Testis (tissue), 2 donors: ENCODE measurements at regions not wholly inside any gene's neighbourhood (a gene's known extent, or its start where the extent isn't known, plus 50 kb on each side); places are given as distances from the start of the nearest gene placed in this dataset.

Source experiments
- POLR2A ChIP-seq: fragments of 450-650 bp; IDR thresholded peaks from one replicate; pipeline ENCODE4 v1.6.1; 2017; ENCODE audit warnings: antibody characterized with exemption, mild to moderate bottlenecking, moderate library complexity
- TF ChIP-seq, protein P1 (sequence below), 3 experiments: fragments of 450-650 bp in 2 of 3; fragments of 200-600 bp in 1 of 3; sonication (generic) in 1 of 3; IDR thresholded peaks; one replicate each; pipeline ENCODE4 v1.5.1; 2016 to 2019; ENCODE audit warnings: antibody characterized with exemption in 3 of 3, mild to moderate bottlenecking in 2 of 3, moderate library complexity in 1 of 3

DNA sequence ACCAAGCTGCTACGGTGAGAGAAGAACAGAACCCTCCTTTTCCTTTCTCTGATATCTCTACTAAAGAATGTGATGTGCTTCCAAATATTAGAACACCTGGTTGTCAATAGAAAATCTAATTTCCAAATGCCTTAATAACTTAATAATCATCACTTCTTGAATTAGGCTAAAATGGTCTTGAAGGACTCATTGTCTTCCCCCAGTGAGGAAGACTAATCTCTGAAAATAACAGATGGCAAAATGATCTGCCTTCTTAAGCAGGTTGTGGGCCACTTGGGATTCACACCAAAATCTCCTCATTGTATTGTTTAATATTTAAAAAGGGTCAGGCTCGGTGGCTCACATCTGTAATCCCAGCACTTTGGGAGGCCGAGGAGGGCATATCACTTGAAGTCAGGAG is 805.9 kb upstream of the AUTS2 start:
- TF ChIP-seq, protein P1, sequence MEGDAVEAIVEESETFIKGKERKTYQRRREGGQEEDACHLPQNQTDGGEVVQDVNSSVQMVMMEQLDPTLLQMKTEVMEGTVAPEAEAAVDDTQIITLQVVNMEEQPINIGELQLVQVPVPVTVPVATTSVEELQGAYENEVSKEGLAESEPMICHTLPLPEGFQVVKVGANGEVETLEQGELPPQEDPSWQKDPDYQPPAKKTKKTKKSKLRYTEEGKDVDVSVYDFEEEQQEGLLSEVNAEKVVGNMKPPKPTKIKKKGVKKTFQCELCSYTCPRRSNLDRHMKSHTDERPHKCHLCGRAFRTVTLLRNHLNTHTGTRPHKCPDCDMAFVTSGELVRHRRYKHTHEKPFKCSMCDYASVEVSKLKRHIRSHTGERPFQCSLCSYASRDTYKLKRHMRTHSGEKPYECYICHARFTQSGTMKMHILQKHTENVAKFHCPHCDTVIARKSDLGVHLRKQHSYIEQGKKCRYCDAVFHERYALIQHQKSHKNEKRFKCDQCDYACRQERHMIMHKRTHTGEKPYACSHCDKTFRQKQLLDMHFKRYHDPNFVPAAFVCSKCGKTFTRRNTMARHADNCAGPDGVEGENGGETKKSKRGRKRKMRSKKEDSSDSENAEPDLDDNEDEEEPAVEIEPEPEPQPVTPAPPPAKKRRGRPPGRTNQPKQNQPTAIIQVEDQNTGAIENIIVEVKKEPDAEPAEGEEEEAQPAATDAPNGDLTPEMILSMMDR (IDR thresholded peaks at IDR 0.05) = no peak
- TF ChIP-seq POLR2A = no peak
